H4 (cell line): ENCODE measurements at regions not wholly inside any gene's neighbourhood (a gene's known extent, or its start where the extent isn't known, plus 50 kb on each side); places are given as distances from the start of the nearest gene placed in this dataset.
"Not testable (repeated sequence)": the region's sequence is repeated elsewhere in the genome, so short reads cannot be mapped to it uniquely, and the experiment has no call there.

Experiments
- DNase-seq: peaks from one replicate; pipeline ENCODE4 v3.0.0-alpha.2; 2015; ENCODE audit warnings: low spot score

DNA sequence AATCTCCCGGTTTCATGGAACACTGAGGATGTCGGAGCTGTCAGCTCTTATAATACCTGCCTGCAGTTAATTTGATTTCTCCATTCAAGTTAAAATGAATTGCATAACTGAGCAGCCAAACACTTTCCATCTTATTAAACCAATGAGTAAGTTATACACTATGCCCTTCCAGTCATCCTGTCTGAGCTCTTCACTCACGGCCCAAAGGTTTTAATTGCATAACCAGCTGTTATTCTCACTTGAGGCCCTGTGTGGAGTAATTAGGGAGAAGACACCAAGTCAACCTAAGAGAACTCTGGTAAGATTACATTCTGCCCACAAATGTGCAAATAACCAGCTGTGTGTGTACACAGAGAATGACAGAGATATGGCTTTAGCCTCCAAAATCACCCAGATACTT lies 303.5 kb downstream of the TBC1D4 start:
- DNase-seq, result no peak

DNA sequence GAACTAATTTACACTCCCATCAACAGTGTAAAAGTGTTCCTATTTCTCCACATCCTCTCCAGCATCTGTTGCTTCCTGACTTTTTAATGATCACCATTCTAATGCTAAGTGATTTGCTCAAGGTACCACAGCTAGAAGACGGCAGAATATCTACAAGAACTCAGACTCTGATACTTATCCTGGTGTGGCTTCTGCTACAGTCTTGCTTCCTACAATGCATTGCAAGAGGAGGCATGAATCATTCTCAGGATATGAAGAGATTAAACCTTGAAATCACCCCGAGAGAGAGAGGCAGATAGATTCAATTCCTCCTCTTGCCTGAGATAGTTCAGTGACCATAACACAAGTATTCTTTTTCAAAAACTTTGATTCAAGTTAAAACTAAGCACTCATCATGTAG lies 306.4 kb downstream of the TBC1D4 start:
- no peak for DNase-seq

DNA sequence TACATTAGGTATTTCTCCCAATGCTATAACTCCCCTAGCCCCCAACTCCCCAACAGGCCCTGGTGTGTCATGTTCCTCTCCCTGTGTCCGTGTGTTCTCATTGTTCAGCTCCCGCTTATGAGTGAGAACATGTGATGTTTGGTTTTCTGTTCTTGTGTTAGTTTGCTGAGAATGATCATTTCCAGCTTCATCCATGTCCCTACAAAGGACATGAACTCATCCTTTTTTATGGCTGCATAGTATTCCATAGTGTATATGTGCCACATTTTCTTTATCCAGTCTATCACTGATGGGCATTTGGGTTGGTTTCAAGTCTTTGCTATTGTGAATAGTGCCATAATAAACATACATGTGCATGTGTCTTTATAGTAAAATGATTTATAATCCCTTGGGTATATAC lies 306.9 kb downstream of the TBC1D4 start:
- DNase-seq, result not testable (repeated sequence)

DNA sequence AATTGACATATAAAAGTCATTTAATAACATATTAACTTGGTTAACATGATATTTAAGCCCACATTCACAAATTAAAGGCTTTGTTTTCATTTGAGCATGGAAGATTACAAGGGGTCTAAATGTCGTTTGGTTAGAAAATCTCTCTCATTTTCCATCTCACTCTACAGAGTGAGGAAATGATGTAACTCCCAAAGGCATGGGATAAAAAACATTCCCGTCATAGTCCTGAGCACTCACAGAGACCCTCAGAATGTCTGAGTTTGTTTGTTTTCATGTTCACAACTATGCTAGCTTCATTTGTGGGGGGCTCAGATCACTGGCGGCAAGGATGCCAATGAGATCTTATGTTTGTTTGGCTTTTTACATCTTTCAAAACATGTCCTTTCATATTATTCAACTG lies 307.5 kb downstream of the TBC1D4 start:
- no peak for DNase-seq

DNA sequence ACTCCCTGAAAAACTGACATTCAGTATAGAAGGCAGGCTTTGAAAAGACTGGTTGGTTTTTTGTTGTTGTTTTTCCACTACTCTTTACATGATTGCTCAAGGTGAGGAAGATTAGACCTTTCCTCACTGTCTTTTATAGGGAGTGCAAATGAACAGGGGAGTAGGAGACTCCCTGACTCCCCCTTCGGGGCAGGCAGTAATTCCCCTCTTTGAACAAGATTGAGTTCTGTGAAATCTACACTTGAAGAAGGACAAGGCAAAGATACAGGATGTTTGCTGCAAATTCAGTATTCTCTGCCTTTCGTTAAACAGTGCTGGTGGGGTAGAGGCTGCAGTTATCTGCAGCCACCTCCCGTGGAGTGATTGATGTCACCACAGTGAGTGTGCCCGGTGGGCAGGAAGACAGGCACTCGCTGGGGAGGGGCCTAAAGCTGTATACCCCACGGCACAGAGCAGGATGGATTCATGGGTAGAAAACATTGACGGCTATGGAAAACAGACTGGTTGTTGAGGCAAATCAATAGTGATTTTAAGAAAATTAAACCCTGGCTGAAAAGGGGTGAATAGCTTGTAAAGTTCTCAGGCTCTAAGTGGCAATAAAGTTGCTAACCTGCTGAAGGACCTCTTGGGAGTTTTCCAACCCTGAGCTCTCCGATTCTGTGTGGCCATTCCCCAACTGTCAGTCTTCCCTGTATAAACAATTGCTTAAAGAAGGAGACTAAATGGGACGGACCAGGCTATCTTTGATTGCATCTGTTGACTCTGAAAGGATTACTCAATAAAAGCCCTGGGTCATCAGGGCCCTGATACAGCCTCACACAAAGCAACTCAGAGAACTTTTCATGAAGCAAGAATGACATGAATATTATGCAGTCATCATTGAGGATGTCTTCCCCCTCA lies 308.3 kb downstream of the TBC1D4 start:
- no peak for DNase-seq

DNA sequence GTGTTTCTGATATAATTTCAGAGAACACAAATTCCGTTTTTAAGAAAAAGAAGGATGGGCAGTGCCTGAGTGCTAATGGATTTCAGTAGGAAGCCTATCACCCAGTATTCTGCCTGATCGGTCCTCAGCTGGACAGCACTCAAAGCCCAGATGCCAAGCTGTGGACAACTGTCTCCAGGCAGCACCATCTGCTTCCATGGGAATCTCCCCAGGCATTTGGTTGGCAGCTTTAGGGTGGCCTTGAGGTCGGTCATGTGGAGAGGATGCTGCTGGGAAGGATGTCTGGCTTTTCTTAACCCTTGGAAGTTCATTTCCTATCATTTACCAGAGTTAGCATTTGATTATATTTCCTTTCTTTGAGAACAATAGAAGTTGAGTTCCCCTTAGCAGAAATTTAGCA lies 311.7 kb downstream of the TBC1D4 start:
- DNase-seq, result no peak

DNA sequence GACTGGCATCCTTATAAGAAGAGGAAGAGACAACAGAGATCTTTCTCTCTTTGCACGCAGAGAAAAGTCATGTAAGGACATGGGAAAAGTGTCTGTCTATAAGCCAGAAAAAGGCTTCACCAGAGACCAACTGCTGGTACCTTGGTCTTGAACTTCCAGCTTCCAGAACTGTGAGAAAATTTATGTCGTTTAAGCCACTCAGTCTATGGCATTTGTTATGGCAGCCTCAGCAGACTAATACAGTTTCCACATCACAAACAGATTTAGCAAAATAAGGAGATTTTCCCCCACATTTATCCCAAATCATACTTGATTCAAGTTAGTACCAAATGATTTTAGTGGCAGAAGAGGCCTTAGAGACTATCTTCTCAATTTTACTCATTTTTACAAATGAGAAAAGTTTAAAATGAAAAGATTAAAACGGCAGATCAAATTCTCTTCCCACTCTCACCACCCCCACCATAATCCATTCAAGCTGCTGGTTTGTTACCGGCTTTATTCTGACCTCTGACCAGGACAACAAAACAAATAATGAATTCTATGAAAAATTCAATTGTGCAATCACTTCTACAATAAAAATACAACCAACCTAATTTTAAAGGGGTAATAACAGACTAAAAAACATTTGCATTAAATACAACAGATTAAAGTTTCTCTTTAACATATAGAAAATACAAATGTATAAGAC lies 316.3 kb downstream of the TBC1D4 start:
- no peak for DNase-seq

DNA sequence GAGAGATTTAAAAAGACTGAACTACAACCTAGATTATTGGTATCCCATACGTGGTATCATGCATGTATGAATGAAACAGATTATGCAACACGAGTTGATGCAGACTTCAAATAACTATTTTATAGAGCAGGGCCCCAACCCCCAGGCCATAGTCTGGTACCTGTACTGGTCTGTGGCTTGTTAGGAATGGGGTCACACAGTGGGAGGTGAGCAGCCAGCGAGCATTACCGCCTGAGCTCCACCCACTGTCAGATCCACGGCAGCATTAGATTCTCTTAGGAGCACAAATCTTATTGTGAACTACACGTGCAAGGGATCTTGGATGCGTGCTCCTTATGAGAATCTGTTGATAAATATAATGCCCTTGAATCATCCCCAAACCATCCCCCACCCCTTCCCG lies 320.2 kb downstream of the TBC1D4 start:
- no peak for DNase-seq

DNA sequence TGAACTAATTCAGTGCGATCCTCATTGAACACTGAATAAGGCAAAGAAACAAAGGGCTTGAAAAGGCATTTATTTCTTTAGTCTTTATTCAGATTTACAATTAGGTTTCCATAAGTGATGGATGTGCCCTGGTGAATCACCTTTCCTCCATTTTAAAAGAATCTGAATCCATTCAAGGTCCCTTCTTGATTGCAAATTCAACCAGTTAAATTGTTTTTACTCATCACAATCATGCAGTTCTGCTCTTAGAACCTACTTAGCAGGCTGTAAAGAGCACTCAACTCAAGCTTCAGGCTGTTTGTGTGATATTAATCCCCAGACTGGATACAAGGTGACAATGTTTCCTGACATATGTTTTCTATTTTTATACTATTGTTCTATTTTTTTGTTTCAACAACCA lies 321.0 kb downstream of the TBC1D4 start:
- no peak for DNase-seq

DNA sequence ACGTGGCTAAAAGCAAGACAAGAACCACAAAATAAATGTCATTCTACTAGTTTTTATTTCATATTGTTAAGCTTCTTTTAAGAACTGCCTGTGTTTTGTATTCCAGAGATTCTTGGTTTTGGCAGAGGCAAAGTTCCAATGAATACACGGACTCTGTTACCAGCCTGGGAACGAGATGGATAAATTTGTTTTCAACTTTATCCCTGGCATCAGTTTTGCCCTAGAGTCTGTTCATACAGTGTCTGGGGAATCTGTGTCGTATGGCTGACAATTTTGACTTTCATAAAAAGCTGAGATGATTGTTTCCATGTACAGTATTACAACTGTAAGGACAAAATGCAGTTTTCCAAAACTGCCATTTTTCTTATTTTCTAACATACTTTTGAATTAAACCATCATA lies 327.6 kb downstream of the TBC1D4 start:
- DNase-seq, result no peak

DNA sequence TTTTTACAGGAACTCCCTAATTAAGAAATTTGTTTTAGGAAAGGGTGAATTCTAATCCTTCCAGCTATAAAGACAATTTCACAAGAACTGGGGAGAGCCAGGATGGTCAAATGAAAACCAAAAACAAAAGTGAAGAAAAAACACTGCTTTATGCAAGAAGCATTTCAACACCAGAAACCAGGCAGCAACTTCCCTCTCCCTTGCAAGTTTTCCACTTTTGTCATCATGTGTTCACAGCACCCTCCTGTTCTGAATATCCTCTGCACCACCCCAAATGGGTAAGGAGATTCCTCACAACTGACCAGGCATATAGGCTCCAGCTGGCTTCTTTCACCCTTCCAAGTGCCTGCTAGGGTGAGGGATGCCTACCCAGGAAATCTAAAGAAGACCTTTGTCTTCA lies 328.1 kb downstream of the TBC1D4 start:
- no peak for DNase-seq

DNA sequence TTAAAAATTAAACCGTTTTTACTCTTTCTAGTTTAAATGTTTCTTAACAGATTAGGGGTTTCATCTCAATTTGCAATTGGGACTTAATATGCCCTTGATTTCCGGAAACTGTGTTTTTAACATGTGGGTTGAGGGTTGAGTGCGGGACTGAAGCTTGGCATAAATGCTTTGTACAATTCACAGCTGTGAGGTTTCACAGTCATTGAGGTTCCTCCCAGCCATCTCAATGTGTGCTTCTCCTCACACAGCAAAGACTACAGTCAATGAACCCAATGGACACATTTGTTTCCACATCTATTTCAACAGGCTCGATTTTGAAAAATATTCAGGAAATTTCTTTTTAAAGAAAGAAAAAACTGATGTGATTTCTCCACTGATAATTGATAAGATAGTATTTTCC lies 328.6 kb downstream of the TBC1D4 start:
- no peak for DNase-seq

DNA sequence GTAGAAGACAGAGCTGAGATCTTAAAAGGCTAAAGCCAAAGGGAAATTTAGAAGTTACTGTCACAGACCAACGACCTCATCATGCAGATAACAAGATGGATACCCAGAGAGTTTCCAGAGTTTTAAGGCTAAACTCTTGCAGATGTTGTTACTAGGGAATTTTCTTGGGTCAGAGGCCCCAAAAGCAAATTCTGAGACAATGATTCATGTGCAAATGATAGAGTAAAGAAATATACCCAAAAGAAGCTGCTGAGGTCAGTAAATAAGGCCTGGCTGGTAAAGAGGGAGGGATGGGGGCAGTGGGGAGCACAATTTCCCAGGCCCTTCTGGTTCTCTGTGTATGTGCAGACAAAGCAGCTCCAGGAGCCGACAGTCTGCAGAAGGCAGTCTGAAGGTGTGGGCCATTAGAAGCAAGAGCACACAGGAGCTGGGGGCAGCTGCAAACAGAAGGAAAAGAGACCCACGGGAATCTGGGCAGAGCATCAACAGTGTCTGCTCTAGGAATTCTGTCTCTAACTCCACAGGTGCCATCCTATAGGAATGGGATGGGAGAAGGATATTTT lies 330.8 kb downstream of the TBC1D4 start:
- no peak for DNase-seq

DNA sequence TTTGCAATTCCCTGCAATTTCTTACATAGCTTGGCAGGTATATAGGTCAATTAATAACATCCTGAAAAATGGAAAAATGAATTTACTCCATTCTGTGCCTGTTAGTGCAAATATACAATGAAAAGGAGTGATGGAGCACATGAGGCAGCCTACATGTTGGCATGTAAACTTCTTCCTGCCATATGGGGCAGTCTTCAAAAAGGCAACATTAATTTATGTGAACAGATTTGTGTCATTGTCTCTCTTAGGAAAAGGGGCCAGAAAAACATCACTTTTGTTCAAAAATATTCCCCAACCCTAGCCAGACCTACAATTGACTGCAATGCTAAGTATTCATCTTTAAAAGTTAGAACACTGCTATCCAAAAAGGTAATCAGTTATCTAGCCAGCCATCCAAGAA lies 332.2 kb downstream of the TBC1D4 start:
- DNase-seq, result no peak

DNA sequence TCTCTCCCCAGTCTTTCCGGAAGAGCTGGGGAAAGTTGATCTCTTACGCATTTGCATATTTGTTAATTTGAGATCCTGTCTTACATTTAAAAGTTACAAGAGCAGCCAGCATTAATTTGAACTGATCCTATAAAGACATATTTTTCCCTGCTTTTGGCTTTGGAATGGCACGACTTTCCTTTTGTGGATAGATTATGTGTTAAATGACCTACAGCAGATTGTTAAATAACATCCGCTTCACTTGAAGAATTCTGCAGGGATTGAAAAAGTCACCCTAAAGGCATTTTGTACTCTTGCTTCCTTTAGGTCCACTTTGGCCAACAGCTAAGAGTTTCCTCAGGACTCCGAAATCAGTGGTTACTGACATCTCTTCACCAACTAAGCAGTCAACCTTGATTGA lies 334.0 kb downstream of the TBC1D4 start:
- no peak for DNase-seq

DNA sequence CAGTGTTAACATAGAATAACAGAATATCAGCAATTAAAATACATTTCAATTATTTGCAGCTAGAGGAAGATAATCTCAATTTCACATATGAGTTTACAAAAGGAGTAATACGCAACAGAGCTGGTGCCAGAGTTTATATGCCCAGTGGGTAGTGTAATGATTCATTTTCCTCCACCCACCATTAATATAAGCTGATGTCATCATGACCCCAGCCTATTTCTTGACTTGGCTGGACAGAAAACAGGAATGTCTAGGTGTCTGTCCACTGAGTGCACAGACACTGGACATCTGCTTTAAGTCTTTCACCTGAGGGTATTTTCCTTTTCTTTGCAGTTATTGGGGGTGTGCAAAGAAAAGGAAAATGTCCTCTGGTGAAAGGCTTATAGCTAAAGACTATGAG lies 335.5 kb downstream of the TBC1D4 start:
- no peak for DNase-seq

DNA sequence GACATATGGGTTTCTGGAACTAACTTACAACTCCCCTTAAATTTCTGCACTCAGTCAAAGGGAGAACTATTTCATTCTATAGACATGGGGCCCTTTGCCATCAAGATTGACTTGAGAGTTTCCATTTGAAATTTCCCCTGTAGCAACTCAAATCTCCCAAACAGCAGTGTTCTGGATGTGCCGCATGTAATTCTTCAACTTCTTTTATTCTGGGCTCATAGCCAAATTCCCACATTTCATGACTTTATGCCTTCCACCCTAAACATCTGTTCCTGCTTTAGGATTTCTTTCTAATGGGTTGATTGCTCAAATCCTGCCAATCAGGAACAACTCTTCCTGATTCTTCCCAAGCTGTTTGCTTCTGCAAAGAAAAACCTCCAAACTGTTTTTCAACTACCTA lies 336.0 kb downstream of the TBC1D4 start:
- DNase-seq, result no peak

DNA sequence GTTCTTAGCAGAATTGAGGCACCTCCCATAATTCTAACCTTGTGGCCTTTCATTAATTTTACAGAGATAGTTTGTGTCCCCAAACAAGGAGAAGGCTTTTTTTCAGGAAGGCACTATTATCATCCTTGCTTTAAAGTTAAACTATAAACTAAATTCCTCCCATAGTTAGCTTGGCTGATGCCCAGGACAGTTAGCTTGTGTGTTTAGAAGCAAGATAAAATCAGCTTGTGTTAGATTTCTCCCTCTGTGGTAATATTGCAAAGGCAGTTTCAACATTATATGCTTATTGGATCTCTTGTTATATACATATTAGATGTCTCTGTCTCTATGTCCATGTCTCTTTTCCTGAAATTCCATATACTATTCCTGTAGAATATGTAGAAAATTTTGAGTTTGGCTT lies 342.7 kb downstream of the TBC1D4 start:
- DNase-seq, result no peak

DNA sequence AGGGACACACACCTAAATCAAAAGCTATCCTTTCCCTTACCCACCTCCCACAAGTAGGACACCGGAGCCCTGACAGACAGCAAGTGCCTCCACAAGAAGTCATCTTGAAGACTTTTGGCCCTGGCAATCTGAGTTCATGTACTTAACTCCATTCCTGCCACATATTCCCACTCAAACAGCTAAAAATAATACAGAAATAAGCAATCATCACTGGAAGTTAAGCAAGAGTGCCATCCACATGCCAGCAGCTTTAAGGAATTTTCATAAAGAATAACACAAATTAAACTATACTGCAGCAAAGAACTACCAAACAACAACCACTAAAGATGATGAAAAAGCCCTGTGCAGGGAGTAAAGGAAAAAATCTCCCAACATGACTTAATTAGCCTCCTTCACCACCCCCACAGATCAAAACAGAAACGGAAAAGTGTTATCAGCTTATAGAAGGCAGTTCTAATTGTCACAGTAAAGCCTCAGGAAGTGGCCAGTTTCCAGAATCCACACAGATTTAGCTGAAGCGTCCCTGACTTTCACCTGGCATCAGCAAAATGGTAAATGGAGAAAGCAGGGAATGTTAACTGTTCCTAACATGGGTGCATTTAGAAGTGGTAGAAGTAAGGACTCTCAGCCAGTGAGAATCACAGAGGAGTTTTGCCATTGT lies 343.9 kb downstream of the TBC1D4 start:
- no peak for DNase-seq

DNA sequence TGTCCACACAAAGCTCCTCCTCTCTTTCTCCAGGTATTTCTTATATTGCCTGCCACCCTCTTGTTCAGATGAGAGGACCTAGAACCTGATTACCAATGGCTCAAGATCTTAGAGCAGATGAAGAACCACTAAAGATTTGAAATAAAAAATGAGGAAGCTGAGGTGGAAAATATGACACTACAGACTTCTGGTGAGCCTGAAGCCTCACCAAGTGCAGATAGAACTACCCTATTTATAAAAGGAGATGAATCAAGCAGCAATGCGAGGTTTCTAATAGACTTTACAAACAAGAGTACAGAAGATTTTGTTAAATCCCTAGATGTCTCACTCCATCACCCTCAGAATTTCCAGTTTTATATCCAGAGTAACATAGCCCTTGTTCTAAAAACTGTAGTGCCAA lies 345.8 kb downstream of the TBC1D4 start:
- DNase-seq, result no peak

DNA sequence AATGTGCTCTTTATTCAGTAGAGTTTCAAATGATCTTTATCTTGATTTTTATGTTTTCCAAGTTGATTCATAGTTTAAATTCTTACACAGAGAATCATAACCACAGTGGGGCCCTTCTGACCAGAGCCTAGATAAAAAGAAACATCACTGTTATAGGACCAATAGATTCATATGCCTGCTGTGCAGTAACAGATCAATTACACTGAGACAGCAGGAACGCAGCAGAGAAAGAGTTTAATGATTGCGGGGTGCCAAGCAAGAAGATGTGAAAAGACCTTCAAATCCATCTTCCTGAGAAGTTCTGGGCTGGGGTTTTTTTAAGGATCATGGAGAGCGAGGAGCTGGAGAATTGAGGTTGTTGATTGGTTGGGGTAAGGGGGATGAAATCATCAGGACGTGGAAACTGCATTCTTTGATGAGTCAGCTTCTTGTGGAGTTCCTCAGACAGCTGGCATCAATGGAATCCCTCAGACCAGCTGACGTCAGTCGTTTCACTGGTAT lies 346.6 kb downstream of the TBC1D4 start:
- DNase-seq, result peak; percentile 62
